Esophagus squamous epithelium (tissue), 5 donors: ENCODE measurements at regions not wholly inside any gene's neighbourhood (a gene's known extent, or its start where the extent isn't known, plus 50 kb on each side); places are given as distances from the start of the nearest gene placed in this dataset.

Source experiments
- DNase-seq: peaks from one replicate; lab custom pipeline; 2025; lab: John Stamatoyannopoulos, UW
- H3K27ac ChIP-seq, 4 donors: fragments of 200-600 bp; sonication (generic); one replicate each; pipeline ENCODE4 v1.5.1; 2016 to 2019; ENCODE audit warnings: mild to moderate bottlenecking in 1 of 4
- H3K27me3 ChIP-seq, 4 donors: fragments of 200-600 bp; sonication (generic); 1 replicate in 3 of 4; 2 replicates in 1 of 4; pipeline versions ENCODE4 v1.5.1 to v1.6.0; 2017 to 2021; ENCODE audit warnings: antibody characterized with exemption in 1 of 4
- H3K36me3 ChIP-seq, 3 donors: fragments of 200-600 bp; sonication (generic); one replicate each; pipeline ENCODE4 v1.5.1; 2016 to 2019
- H3K4me1 ChIP-seq, 3 donors: fragments of 200-600 bp; sonication (generic); one replicate each; pipeline ENCODE4 v1.5.1; 2017 to 2019
- H3K4me3 ChIP-seq, 4 donors: fragments of 200-600 bp; sonication (generic); 1 replicate in 3 of 4; 2 replicates in 1 of 4; pipeline ENCODE4 v1.5.1; 2016 to 2019; ENCODE audit warnings: mild to moderate bottlenecking in 2 of 4, moderate library complexity in 1 of 4
- H3K9me3 ChIP-seq, 3 donors: fragments of 200-600 bp; sonication (generic); one replicate each; pipeline ENCODE4 v1.5.1; 2016 to 2019
- CTCF ChIP-seq, 6 experiments: fragments of 450-650 bp in 4 of 6; fragments of 200-600 bp in 2 of 6; sonication (generic) in 2 of 6; IDR thresholded peaks; one replicate each; pipeline ENCODE4 v1.5.1; 2016 to 2019; ENCODE audit warnings: antibody characterized with exemption in 6 of 6, mild to moderate bottlenecking in 4 of 6, moderate library complexity in 4 of 6
- POLR2A ChIP-seq, 4 donors: fragments of 450-650 bp; IDR thresholded peaks; one replicate each; pipeline ENCODE4 v1.6.1; 2017; ENCODE audit warnings: antibody characterized with exemption in 4 of 4, mild to moderate bottlenecking in 4 of 4, moderate library complexity in 3 of 4
- WGBS, 2 donors: methylation state at CpG; one replicate each; pipeline ENCODE4 v1.1.5; 2018; 5-methylcytosine and 5-hydroxymethylcytosine counted together
- intact Hi-C: fragments of 100-400 bp; cut with DNase I; formaldehyde crosslinking; loops from one replicate; pipeline ENCODE4 v1.15.0; 2022
- donor health status: DM: yes; HTN: yes; CAD: no.

GRCh38 chr3:72441284-72441994 is 406.8 kb downstream of the SHQ1 start:
- Histone ChIP-seq H3K27me3 (no peaks in the 10 kb centered on the region), H3K4me1 (peaks cover 0 to 74% (median 11%) of the 10 kb centered on the region in 3 donors), H3K9me3 (no peaks in the 10 kb centered on the region), H3K36me3 (peaks cover 0 to 12% (median 0%) of the 10 kb centered on the region in 3 donors), H3K27ac (no peak overlapping the region), H3K4me3 (no peak overlapping the region)
- no peak for TF ChIP-seq POLR2A (IDR thresholded peaks at IDR 0.05)
- TF ChIP-seq CTCF (IDR thresholded peaks at IDR 0.05) = no peak
- intact Hi-C loops = no loop called here
- DNase-seq = no peak
- WGBS, 2 donors = 82 to 89% methylated on average over 5 of the region's 5 CpGs

GRCh38 chr3:72440491-72440890 is 407.8 kb downstream of the SHQ1 start:
- peaks cover 0 to 67% (median 11%) of the 10 kb centered on the region in 3 donors for H3K4me1 ChIP-seq
- no peaks in the 10 kb centered on the region for H3K9me3 ChIP-seq
- intact Hi-C loops = no loop called here
- peaks cover 0 to 12% (median 0%) of the 10 kb centered on the region in 3 donors for H3K36me3 ChIP-seq
- no peaks in the 10 kb centered on the region for H3K27me3 ChIP-seq
- no peak for DNase-seq
- no peak for TF ChIP-seq POLR2A (IDR thresholded peaks at IDR 0.05)
- no peak for TF ChIP-seq CTCF (IDR thresholded peaks at IDR 0.05)
- H3K4me3 ChIP-seq = no peak overlapping the region
- WGBS, 2 donors = 70 to 80% methylated on average over 4 of the region's 4 CpGs
- H3K27ac ChIP-seq = no peak overlapping the region

- Histone ChIP-seq H3K27me3 (no peaks in the 10 kb centered on the region), H3K9me3 (no peaks in the 10 kb centered on the region), H3K4me3 (no peak overlapping the region), H3K27ac (no peak overlapping the region), H3K4me1 (peaks cover 0 to 58% (median 10%) of the 10 kb centered on the region in 3 donors), H3K36me3 (peaks cover 0 to 12% (median 0%) of the 10 kb centered on the region in 3 donors)
- no peak for DNase-seq
- 57 to 71% methylated on average over 5 of the region's 5 CpGs for WGBS, 2 donors
- intact Hi-C loops = no loop called here
- no peak for TF ChIP-seq POLR2A (IDR thresholded peaks at IDR 0.05)
- no peak for TF ChIP-seq CTCF (IDR thresholded peaks at IDR 0.05)
Measured at GRCh38 chr3:72439321-72440183, 408.7 kb downstream of the SHQ1 start.

GRCh38 chr3:72437661-72438406 is 410.4 kb downstream of the SHQ1 start:
- DNase-seq = no peak
- no peak overlapping the region for H3K4me3 ChIP-seq
- H3K4me1 ChIP-seq = peaks cover 5 to 52% (median 5%) of the 10 kb centered on the region in 3 donors
- no peaks in the 10 kb centered on the region for H3K9me3 ChIP-seq
- TF ChIP-seq POLR2A (IDR thresholded peaks at IDR 0.05) (no peak), CTCF (IDR thresholded peaks at IDR 0.05) (no peak)
- no peaks in the 10 kb centered on the region for H3K27me3 ChIP-seq
- intact Hi-C loops = no loop called here
- WGBS, 2 donors = 79 to 84% methylated on average over 5 of the region's 5 CpGs
- peaks cover 0 to 12% (median 0%) of the 10 kb centered on the region in 3 donors for H3K36me3 ChIP-seq
- H3K27ac ChIP-seq = no peak overlapping the region
